AML-193 (cell line): ENCODE measurements at regions not wholly inside any gene's neighbourhood (a gene's known extent, or its start where the extent isn't known, plus 50 kb on each side); places are given as distances from the start of the nearest gene placed in this dataset.
"Not testable (repeated sequence)": the region's sequence is repeated elsewhere in the genome, so short reads cannot be mapped to it uniquely, and the experiment has no call there.

ENCODE experiments used
- DNase-seq, 2 experiments: peaks; one replicate each; lab custom pipeline; 2025; lab: John Stamatoyannopoulos, UW

- peak; percentile 50 to 58 for DNase-seq
Measured at GRCh38 chr11:126149759-126150625, 61.5 kb downstream of the RPUSD4 start.

DNA sequence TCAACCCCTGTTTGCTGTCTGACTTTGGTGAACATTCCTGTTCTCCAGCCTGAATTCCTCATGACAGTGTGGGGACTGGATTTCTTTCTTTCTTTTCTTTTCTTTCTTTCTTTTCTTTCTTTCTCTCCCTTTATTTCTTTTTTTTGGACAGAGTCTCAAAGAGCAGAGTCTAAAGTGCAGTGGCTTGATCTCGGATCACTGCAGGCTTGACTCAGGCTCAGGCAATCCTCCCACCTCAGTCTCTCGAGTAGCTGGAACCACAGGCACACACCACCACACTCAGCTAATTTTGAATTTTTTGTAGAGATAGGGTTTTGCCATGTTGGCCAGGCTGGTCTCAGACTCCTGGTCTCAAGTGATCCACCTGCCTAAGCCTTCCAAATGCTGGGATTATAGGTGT lies 63.1 kb downstream of the RPUSD4 start:
- no peak for DNase-seq

DNA sequence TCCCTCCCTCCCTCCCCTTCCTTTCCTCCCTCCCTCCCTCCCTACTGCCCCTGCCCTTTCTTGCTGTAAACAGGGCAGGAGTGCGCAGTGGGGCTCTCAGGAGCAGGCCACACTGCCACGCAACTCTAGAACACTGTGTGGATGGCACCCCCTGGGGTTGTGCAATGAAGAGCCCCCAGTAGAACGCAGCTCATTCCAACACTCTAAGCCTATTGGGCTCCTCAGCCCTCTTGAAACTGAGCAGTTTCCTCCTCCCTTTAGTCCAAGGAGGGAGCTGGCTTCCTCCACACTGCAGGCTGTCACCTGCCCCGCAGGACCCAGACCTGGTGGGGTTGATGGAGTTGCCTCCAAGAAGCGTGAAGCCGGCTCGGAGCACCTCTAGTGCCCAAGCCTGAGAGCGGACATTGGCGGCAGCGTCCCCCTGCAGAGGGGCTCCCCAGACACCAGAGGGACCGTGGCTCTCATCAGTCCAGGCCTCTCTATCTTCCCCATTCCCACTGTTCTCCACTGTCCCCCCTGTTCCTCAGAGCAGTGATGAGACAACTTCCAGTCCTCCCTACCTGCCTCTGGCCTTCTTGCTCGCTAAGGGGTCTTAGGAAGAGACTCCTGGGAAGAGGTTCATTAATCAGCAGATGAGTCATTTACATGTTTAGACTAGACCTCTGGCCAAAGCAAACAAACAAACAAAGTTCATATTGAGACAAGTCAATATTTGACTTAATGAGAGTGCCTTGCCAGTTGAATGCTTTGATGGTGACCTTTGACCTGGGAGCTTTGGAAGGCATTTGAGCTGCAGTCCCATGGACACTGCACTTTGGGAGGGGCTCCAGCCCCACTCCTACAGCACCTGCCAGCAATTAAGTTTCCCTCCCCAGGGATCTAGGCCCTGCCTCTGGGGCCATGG lies 64.0 kb downstream of the RPUSD4 start:
- DNase-seq, result no peak

GRCh38 chr11:126146454-126147192 lies 64.8 kb downstream of the RPUSD4 start:
- no peak for DNase-seq

DNA sequence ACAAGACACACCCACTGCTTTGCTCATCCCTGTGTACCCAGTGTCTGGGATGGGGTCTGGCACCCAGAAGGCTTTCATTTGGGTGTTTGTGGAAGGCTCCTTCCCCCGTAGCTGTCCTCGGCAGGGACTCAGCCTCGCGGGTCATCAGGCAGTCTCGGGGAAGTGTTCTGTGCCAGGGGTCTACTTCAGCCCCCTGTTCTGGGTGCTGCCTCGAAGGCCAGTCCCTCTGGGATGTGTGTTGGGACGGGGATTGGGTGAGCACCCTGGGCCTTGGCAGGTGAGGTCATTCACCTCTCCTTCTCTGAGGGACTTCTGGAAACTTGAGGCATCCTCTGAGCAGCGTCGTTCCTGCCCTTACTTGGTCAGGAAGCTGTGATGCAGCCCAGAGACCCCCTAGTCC lies 65.5 kb downstream of the RPUSD4 start:
- DNase-seq, result no peak

DNA sequence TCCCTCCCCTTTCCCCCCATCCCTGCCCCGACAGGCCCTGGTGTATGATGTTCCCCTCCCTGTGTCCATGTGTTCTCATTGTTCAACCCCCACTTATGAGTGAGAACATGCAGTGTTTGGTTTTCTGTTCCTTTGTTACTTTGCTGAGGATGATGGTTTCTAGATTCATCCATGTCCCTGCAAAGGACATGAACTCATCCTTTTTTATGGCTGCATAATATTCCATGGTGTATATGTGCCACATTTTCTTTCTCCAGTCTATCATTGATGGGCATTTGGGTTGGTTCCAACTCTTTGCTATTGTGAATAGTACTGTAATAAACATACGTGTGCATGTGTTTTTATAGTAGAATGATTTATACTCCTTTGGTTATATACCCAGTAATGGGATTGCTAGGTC lies 68.0 kb downstream of the RPUSD4 start:
- DNase-seq, result not testable (repeated sequence)

GRCh38 chr11:126140926-126141280 lies 70.5 kb downstream of the RPUSD4 start:
- DNase-seq, result no peak

- DNase-seq, result no peak
Measured at GRCh38 chr11:126140201-126140925, 71.1 kb downstream of the RPUSD4 start.

DNA sequence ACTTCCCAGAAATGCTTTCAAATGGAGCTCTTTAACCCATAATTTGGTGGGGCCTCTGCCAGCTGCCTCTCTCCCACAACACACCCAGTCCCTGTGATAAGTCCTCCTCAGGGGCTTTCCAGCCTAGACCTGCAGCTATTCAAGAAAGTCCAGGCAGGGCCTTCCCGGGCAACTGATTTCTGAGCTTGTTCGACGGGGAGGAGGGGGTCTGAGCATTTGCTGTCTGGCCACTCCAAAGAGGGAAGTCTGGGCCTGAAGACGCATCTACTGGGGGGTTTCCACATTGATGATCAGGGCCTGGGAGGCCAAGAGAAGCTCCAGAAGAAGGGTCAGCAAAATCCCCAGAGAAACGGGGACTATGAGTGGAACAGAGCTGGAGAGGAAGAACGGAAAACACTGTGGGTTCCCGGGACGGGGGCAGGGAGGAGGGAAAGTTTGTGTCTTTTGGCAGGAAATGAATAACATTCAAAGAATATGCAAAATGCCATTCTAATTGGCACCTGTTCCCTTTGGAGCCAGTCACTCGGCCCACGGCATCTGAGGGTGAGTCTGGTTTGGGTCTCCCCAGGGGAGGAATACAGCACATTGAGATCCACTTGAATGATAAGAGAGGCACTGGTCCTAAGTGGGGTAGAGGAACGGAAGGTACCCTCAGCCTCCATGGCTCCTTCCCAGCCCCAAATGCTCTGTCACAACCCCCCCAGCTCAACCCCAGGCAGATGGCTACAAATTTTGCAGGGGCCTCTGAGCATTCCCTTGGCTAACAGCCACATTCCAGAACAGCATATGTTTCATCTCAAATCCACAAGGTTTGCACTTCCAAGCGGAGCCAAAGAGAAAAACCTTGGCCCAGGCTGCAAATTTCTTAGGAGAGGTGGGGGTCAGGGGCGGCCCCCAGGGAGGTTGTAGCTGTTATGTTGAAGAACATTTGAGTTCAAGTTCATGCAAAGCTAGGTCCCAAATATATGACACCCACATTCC lies 72.0 kb downstream of the RPUSD4 start:
- no peak for DNase-seq

- no peak for DNase-seq
Measured at GRCh38 chr11:126138636-126139035, 72.8 kb downstream of the RPUSD4 start.

DNA sequence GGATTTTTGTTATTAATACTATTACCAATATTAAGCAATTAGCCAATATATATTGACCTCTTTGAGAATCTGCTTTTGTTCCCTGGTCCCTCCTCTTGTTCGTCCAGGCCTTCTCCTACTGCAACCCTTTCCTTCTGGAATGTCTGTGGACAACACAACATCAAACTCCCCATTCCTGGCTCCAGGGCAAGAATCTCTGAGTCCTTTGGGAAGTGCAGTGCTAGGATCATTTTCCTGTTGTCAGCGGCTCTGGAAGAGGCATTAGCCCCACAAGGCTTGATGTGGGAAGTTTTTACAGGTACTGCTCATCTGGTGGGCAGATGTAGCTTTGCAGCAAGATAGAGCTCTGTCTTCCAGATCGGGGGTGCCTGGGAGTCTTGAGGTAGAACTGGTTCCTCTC lies 74.3 kb downstream of the RPUSD4 start:
- no peak for DNase-seq

GRCh38 chr11:126136507-126136906 lies 73.8 kb upstream of the CDON start:
- DNase-seq, result no peak

- no peak for DNase-seq
Measured at GRCh38 chr11:126135235-126136176, 72.8 kb upstream of the CDON start.

- DNase-seq, result no peak
Measured at GRCh38 chr11:126134461-126135155, 71.9 kb upstream of the CDON start.

DNA sequence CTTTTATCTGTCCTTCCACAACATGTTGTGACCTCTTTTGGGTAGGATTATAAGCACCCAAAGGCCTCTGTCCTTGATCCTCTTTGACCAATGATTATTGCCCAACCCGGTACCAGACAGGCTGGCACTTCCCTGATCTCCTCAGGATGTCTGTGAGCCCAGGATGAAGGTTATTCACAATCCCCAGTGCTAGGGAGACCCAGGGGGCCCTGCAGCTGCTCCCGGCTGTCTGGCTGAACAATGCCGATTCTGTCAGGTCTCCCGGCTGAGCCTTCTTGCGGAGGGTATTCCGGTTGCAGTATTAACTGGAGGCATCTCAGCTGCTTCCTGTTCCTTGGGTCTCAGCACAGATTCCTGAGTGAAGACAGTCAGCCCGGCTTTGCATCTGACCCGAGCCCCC lies 71.2 kb upstream of the CDON start:
- no peak for DNase-seq

GRCh38 chr11:126132319-126132718 lies 69.7 kb upstream of the CDON start:
- DNase-seq, result no peak

DNA sequence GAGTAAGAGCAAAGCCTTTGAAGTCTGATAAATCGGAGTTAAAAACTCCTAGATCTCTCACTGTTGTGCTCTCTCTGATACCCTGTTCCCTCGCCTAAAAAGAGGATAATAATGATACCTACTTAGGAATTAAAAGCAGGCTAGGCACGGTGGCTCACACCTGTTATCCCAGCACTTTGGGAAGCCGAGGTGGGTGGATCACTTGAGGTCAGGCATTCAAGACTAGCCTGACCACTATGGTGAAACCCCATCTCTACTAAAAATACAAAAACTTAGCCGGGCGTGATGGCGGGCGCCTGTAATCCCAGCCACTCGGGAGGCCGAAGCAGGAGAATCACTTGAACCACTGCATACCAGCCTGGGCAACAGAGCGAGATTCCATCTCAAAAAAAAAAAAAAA lies 68.1 kb upstream of the CDON start:
- DNase-seq, result not testable (repeated sequence)
